GM21526 (cell line): ENCODE measurements at regions not wholly inside any gene's neighbourhood (a gene's known extent, or its start where the extent isn't known, plus 50 kb on each side); places are given as distances from the start of the nearest gene placed in this dataset.

Experiments
- ATAC-seq: cut with Tn5 transposase; IDR thresholded peaks from one replicate; pipeline ENCODE4 v1.9.1; 2021; ENCODE audit warnings: moderate library complexity; ENCODE audit not compliant: unreplicated experiment, low FRiP score

DNA sequence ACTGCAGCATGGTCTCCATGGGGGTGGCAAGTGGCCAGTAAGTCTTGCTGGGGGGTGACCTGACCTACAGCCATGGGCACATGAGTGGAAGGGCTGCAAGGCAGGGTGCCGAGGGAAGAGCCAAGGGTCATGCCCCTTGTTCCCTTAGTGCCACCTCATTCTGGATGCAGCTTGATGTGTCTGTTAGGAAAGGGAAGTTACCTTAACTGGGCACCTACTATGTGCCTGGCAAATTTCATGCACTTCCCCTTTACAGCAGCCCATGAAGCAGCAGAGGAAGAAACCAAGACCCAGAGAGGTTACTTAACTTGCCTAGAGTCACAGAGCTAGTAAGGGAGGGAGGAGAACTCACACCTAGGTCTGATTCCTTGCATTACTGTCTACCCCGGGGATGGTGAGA, 174.0 kb downstream of the MRPL14 start:
- ATAC-seq = no peak

DNA sequence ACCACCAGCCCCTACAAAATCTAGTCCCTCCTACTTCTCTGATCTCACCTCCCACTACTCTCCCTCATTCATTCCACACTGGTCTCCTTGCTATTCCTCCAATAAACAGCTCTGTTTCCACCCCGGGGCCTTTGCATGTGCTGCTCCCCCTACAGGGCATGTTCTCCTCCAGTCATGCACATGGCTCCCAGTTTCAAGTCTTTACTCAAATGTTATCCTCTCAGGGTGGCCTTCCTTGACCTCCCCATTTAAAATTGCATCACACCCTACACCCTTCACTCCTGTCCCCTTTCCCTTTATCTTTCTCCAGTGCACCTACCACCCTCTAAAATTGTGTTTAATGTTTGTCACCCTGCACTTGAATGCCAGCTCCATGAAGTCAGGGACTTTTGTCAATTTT, 174.5 kb downstream of the MRPL14 start:
- ATAC-seq = no peak

DNA sequence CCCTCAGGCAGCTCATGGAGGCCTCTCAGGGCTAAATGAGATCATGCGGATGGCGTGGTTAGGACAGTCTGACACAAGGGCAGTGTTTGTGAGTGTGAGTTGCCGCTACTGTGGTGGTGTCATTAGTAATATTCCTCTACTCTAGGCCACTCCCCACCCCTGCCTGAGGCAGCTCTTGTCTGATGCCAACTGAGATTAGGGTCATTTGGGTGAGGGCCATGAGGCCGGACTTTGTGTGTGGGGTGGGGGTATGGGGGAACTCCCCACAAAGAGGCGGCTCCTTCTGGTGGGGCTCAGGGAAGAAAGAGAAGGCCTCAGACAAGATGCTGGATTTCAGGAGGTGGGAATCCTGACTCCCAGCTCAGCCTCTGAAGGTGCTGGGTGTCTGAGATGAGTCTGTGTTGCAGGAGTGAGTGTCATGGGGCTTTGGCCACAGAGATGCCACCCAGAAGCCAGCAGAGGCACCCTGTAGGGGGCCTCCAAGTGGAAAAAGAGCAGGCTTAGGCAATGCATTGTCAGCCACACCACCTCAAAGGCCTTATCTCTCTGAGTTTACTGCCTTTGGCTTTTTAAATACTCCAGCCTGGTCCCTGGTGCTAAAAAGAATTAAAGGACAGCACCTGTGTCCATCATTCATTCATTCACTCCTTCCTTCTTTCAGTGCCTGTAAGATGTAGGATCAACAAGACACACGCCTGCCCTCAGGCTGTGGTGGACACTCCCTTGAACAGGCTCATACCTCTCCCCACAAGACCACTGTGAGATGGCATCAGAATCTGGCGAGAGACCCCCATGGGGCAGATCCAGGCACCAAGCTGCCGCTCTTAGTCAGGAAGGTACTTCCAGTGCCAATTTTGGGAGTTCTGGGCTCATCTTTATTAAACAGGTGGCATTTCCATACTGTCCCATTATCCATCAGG, 175.2 kb downstream of the MRPL14 start:
- ATAC-seq = no peak

DNA sequence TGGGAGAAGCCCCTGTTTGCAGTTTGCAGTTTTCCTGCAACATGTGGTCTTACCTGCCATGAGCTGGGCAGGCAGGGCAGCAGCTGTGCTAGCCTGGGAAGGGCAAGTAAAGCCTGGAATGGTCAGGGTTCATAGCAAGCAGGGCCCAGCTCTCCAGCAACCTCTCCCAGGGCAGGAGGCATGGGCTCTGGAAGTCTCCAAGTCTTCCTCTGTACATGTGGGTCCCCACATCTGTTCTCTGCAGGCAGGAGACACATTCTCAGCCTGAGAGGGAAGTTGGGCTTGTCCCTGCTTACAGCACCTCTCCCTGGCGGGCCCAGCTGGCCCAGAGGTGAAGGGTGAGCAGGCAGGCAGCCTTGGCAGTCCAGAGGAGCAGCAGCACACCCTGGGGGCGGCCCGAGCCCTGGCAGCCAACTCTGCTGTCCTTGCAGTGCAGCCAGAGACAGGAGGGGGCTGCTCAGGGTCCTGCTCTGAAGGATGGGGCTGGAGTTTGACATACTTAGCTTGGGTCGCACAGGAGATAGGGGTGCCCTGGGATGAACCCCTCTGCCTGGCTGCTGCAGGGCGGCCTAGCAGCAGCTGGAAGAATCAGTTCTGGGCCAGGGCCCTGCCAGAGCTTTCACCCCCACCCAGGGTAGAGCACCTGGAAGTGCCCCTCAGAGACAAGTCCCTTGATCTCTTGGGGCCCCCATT, 176.0 kb downstream of the MRPL14 start:
- ATAC-seq = no peak

DNA sequence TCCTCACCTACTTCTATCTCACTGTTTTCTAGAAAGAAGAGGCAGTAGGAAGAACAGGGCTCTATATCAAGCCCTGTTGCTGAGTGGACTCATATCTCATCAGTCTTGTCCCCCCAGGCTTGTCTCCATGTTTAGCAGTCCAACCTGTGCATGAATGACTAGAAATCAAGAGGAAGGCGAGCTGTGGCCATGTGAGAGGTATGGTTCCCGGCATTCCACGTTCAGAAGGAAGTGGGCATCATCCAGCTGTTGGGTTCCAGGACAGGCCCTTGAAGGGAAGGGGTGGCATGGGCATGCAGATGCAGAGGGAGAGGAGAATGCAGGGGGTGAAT, 176.6 kb downstream of the MRPL14 start:
- no peak for ATAC-seq

DNA sequence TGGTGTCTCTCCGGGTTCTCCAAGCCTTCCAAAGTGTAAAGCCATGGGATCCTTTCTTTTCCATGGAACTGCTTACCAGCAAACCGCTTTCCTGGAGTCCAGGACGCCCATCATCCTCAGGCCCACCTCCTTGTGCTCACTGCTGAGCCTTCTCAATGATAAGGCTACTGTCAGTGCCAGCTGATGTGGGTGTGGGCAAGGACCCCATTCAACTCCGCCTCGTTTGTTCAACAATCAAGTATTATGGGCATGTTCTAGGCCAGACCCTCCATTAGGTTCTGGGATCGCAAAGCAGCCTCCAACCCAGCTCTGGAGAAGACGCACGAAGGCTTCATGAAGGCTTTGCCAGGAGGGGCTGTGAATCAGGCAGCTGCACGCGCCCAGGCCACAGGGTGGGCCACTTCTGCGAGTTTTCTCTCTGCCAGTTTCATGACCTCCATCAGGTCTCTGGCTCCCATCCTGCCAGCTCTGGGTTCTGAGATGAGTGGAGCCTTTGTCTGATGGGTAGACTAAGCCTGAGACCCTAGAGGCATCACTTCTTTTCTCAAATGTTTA, 177.1 kb downstream of the MRPL14 start:
- ATAC-seq = no peak

DNA sequence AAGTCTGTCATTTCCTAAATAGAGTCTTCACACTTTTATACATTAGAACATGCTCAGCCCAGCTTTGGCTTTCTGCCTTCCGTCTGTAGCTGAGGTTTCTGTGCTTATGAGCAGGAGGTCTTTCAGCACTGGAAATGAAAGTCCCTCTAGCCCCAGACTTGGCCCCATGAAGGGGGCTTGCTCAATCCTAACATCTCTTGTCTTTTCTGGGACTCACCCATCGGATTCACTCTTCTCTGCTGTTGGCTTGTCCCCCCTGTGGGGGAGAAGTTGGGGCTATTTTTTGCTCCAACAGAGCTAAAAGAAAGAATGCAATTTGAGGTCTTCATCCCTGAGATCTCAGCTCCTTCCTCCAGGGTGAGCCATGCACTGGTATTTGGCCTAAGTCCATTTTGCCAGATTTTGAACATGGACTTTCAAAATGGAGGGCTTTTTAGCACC, 177.7 kb downstream of the MRPL14 start:
- no peak for ATAC-seq

DNA sequence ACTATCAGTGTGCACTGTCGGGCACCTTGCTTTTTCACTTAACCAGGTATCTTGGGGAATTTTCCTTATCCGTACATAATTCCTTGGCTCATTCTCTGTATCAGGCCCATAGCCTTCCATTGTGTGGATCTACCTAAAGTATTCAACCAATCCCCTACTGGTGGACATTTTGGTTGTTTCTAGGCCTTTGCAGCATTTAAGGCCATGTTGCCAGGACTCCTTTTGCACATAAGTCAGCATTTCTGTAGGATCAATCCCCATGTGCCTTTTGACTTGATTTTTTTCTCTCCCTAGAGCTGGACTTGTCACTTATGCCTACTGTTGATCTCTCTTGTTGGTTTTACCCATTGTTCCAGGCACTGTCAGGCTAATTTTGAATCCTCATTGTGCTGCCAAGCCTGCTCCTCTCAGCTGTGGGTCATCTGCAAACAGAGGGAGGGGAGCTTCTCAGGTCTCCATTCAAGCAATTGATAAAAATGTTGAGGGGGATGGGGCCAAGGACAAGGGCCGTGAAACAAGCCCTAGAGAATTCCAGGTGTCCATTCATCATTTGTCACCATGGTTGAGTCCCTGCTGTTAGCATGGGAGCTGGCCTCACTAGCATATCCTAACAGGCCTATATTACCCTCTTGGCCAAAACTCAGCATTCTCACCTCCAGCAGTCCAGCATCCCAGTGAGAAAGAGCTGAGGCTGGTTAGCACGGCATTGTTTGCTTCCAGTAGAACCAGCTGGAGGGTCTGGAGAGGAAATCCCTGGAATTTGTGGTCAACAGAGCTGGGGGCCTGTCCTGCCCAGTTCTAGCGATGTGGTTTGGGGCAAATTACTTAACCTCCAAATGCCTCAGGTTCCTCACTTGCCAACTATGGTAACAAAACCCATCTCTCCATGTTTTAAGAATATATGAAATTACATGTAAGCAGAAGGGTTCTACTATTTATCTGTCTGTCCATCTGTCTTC, 178.4 kb downstream of the MRPL14 start:
- ATAC-seq = no peak

DNA sequence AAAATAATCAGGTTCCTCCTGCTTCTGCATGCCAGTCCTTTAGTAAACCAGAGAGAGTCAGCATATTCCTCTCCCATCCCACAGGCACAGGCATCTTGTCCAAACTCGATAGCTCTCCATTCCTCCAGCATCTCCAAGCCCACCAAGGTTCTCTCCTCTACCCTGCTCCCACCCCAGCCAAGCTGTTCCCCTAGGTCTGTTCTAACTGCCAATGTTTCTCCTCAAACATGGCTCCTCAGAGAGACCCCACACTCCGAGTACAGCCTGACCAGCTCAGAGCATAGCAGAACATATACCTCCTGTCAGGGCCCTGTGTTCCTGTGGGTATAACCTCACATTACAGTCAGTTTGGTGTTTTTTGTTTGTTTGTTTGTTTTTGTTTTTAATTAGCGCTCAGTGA, 177.8 kb downstream of the VEGFA start:
- no peak for ATAC-seq

DNA sequence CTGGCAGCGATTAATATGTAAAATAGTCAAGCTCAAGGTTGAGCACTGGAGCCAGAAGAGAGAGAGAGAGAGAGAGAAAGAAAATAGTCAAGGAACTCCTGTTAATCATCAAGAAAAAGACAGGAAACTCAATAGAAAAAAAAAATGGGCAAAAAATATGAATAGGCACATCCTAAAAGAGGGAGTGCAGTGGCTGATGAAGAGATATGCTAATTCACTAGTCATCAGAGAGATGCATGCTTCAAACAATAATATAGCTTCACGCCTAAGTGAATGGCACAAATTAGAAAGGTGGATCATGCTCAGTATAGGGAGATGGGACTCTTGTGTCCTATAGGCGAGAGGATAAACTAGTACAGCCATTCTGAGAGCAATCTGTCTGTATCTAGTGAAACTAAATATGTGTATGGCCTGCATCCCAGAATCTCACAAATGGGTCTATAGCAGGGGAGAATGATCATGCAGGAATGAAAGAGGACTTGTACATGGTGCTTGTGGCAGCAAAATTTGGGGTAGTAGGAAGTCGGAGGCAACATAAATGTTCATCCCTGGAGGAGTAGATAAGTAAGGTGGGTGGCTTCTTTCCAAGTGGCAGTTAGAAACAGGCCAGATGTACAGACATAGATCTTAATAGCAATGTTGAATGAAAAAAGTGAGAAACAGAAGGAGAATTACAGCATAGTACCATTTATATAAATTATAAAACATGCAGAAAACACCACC, 176.8 kb downstream of the VEGFA start:
- no peak for ATAC-seq

DNA sequence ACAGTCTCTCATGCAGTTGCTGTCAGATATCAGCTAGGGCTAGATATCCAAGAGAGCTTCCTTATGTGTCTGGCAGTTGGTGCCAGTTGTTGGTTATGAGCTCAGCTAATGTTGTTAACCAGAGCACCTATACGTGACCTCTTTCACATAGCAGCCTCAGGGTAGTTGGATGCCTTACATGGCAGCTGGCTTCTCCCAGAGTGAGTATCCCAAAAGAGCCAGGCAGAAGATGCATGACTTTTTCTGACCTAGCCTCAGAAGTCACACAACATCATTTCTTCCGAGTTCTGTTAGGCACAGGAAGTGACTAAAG, 175.7 kb downstream of the VEGFA start:
- ATAC-seq = no peak

DNA sequence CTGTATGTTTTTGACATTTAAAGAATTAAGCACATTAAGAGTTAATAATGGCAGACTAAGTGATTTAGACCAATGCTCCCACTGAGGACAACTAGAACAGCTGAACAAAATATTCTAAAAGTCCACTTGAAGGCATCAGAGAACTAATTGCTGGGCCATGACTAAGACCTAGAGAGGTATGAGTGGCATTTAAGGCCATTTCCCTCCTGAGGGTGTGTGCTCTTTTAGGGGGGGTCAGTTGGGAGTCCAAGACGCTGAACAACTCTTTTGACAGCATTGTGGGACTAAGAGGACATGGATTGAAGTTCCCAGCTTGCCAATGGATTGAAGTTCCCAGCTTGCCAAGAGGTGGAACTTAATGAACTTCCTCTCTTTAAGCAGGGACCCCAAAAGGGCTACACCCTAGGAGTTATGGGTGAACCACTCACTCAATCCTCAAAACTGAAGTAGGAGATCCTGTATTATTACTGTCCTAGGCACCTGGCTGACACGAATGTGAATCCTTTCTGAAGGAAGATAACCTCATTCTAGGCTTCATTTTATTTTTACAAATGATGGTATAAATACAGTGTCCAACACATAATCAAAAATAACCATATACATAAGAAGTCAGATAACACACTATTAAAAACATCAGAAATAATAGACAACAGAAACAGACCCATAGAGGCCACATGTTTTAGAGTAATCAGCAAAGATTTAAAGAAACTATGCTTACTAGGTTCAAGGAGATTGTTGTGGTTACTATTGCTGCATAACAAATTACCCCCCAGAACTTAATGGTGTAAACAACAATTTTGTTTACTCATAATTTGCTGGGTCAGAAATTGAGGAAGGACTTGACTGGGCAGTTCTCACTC, 175.1 kb downstream of the VEGFA start:
- no peak for ATAC-seq

DNA sequence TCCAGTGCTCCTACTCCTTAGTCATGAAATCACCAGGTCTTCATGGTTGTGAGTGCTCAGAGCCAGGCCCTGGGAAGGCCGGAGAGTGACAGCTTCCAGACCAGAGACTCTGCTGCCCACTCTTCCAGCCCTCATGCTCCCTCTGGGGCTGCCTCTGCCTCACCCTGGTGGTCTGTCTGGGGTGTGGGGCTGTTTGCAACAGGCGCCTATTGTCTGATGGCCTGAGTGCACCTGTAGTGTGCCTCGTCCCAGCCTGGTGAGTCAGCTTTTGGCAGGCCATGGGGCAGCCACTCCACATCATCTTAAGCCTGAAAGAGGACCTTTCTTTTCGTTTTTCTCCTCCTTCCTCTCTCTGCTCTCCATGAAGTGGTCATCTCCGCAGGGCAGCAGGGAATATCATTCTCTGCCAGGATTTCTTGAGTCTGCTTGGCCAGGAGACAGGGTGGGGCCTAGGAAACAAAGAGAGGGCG, 173.8 kb downstream of the VEGFA start:
- no peak for ATAC-seq

DNA sequence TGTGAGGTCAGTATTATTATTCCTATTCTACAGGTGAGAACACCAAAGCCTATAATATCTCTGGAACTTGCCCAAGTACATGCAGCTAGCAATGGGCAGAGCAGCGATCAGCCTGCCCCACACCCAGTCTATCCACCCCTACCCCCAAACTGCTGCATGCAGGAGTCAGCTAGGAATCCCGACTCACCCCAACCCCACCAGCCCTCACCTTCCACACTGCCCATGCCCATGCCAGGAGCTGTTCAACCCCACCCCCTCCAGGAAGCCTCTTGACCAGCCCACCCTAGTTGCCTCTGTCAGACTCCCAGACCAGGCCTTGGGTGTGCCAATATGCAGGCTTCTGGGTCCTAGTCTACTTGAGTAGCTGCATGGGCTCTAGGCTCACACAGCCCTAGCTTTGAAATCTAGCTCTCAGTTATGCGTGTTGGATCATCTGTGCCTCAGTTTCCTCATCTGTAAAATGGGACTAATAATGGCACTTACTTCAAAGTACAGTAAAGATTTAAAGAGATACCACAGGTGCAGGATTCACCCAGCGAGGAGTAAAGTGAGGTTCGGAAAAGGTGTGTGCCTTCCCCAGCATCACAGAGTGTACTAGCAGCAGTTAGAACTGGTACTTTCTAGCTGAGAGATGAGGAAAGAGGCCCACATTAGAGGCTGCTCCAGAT, 173.2 kb downstream of the VEGFA start:
- ATAC-seq = no peak

DNA sequence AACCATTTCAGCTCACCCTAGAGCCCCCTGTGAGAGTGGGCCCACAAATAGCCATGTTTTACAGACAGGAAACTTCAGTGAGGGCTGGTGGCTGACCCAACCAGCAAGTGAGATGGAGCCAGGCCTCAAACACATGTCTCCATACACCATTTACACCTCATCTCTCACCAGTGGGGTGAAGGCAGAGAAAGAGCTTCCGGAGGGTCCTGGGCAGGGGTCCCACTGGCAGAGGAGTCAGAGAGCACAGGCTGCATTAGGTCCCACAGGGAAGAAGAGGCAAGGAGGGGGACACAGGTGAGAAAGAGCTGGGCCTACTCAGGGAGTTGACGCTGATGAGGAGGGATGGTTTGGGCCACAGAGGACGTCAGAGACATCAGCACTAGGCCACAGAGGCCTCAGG, 172.6 kb downstream of the VEGFA start:
- ATAC-seq = no peak

DNA sequence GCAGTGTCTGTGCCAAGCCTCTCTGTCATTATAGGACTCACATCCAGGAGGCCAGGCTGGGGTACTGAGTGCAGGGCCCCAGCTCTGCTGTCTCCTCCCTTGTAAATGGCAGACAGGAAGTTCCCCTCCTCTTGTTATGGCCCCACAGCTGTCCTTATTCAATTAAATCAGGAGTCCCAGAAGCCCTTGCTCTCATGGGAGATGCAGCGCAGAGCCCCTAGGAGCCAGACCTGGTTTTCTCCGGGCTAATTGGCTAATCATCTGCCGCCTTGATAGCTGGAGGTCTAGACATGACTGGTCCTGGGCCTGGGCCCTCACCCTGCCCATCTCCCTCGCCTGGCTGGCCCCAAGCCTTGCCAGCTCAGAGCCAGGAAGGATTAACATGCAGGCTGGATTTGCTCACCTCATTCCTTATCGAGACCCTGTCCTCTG, 172.0 kb downstream of the VEGFA start:
- no peak for ATAC-seq

DNA sequence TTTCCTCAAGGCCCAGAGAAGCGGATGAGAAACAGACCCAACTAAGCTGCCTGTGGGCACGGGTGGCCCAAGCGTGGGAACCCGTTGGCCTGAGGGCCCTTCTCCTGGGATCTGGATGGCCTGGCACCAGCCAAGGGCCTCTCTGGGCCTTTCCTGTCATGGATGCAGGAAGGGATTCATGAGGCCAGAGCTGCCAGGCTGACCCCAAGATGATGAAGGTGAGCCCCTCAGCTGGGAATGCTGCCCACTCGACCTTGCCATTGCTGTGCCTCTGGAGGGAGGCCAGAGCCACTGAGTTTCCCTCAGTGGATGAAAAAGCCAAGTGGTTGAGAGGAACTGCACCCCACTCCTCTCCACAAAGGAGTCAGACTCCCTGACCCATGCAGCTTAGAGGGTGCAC, 171.2 kb downstream of the VEGFA start:
- no peak for ATAC-seq

DNA sequence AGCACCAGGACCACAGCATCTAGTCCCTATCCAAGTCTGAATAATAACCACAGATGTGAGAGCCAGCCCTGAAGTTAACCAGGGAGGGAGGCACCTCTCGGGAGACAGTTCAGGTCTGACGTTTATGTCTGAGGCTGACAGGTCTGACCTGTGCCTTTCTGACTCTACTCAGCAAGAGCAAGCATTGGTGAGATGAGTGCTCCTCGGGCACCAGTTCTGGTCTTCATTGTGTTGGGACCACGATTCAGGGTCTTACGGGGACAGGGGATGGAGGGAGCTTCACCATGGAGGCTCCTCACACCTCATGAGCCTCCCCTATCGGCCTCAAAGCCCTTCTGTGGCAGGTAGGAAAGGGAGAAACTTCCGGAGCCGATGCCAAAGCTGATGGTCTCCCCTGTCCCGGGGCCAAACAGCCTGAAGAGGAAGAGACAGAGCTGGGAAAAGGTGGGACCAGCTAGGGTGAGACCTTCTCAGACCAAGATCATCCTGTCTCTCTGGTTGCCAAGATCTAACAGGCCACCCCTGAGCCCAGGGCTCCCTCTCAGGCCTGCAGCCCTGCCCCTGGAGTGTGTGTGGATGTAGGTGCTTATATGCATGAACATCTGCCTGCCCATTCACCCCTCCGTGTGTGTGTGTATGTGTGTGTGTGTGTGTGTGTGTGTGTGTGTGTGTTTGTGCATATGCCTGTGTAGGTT, 170.5 kb downstream of the VEGFA start:
- ATAC-seq = no peak
